Motor neuron (in vitro differentiated cells): ENCODE measurements at regions not wholly inside any gene's neighbourhood (a gene's known extent, or its start where the extent isn't known, plus 50 kb on each side); places are given as distances from the start of the nearest gene placed in this dataset.

ENCODE experiments used
- ATAC-seq, 8 experiments: fragments of 200-7000 bp; cut with Tn5 transposase; replicated peaks in 6 of 8; 2 replicates each; pipeline ENCODE4 v1.8.0; 2021; ENCODE audit warnings: mild to moderate bottlenecking in 8 of 8, moderate library complexity in 8 of 8
- H3K27ac ChIP-seq, 2 donors: fragments of 250-450 bp; sonication (Bioruptor Pico); 2 replicates each; pipeline ENCODE4 v1.9.0; 2021; ENCODE audit warnings: antibody characterized with exemption in 2 of 2, mild to moderate bottlenecking in 2 of 2, moderate library complexity in 1 of 2
- H3K4me1 ChIP-seq, 2 donors: fragments of 250-450 bp; sonication (Bioruptor Pico); replicated peaks in 1 of 2; 2 replicates each; pipeline ENCODE4 v1.6.1; 2021; ENCODE audit warnings: antibody characterized with exemption in 2 of 2, mild to moderate bottlenecking in 2 of 2, moderate library complexity in 1 of 2
- H3K4me3 ChIP-seq, 5 donors: fragments of 250-450 bp; sonication (Bioruptor Pico); 2 replicates each; pipeline ENCODE4 v1.9.0; 2021; ENCODE audit warnings: antibody characterized with exemption in 5 of 5, mild to moderate bottlenecking in 5 of 5, moderate library complexity in 4 of 5
- WGBS, 10 experiments: fragments of 450-650 bp; shearing (Covaris generic); methylation state at CpG; one replicate each; pipeline ENCODE4 v1.0.0; 2022; 5-methylcytosine and 5-hydroxymethylcytosine counted together
- in situ Hi-C, 9 experiments: fragments of 400-800 bp; cut with MboI; loops; one replicate each; pipeline ENCODE4 v1.15.0; 2021; ENCODE audit warnings: low sequenced_read_pairs in 9 of 9, low pct_unique_long_range_greater_than_20kb in 2 of 9; ENCODE audit not compliant: unreplicated experiment in 9 of 9

DNA sequence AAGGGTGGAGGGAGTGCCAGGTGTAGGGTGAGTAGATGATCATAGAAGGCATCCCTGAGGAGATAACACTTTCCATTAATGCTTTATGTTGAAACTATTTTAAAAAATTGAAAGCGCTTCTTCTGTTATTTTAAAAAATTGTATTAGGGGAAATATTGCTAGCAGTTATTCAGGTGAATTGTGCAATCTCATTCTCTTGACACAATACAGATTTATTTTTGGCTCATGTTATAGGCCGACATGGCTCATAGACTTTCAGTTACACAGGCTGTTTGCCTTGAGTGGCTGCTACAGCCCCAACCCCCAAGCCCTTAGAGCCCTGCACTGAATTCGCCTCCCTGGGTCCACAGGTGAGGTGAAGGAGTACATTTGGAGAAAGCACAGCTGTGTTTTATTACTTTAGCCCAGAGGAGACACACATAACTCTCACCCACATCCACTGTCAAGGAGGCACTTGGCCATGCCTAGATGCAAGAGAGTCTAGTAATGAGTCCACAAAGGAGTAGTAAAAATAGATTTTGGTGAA, 228.2 kb downstream of the RFPL4B start:
- no peak for ATAC-seq
- in situ Hi-C loops = no loop called here
- Histone ChIP-seq H3K4me1 (no peaks in the 10 kb centered on the region), H3K27ac (no peak overlapping the region), H3K4me3 (no peak overlapping the region)
- WGBS, 10 experiments = 67 to 100% (median 100%) methylated on average over 1 to 3 of the region's 3 CpGs

DNA sequence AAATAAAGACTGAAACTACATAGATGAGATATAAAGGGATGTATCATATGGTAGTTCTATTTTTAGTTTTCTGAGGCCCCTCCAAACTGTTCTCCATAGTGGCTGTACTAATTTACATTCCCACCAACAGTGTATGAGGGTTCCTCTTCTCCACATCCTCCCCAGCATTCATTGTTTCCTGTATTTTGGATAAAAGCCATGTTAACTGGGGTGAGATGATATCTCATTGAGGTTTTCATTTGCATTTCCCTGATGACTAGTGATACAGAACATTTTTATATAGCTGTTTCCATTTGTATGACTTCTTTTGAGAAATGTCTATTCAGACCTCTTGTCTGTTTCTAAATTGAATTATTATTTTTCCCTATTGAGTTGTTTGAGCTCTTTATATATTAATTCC, 229.3 kb downstream of the RFPL4B start:
- H3K4me1 ChIP-seq = no peaks in the 10 kb centered on the region
- in situ Hi-C loops = no loop called here
- no peak overlapping the region for H3K4me3 ChIP-seq
- H3K27ac ChIP-seq = no peak overlapping the region
- ATAC-seq = peak in 2 of 8 experiments; percentile 21 to 64

DNA sequence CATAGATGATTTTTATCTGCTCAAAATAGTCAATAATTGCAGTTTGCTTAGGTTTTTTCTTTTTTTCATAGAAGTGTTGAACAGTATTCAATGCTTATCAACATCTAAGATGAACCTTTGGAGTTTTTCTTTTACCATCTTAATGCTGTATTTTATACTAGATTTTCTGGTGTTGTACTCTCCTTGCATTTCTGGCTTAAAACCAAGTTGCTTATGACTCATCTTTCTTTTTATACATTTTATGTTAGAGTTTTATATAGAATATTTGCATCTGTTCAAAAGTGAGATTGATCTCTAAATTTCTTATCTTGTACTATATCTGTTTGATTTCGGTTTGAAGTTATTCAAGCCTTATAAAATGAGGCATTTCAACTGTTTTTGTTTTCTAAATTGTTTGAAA, 232.5 kb downstream of the RFPL4B start:
- 5 to 100% (median 92%) methylated on average over 1 of the region's 1 CpG; no CpG with 5 or more reads in 1 of the 10 experiments for WGBS, 10 experiments
- Histone ChIP-seq H3K4me1 (no peaks in the 10 kb centered on the region), H3K4me3 (no peak overlapping the region), H3K27ac (no peak overlapping the region)
- in situ Hi-C loops = no loop called here
- ATAC-seq = no peak

DNA sequence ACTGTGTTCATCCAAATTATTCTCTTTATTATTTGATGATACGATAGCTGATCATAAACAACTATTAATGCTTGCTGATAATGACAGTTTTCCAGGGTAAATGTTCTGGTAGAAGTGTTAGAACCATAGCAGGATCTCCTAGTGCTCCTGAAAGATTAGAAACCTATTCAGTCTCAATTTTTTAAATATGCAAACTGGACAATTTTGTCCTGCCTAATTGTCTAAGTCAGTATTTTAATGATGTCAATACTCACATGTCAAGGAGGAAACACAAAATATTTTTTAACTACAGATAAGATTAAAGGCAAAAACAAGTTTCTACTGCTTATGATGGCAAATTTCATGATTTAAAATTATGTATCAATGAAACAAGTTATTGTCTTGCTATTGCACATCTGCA, 233.9 kb downstream of the RFPL4B start:
- H3K4me3 ChIP-seq = no peak overlapping the region
- no peak overlapping the region for H3K27ac ChIP-seq
- ATAC-seq = no peak
- no peaks in the 10 kb centered on the region for H3K4me1 ChIP-seq
- WGBS, 10 experiments = 50 to 100% (median 86%) methylated on average over 1 of the region's 1 CpG; no CpG with 5 or more reads in 1 of the 10 experiments
- in situ Hi-C loops = no loop called here

DNA sequence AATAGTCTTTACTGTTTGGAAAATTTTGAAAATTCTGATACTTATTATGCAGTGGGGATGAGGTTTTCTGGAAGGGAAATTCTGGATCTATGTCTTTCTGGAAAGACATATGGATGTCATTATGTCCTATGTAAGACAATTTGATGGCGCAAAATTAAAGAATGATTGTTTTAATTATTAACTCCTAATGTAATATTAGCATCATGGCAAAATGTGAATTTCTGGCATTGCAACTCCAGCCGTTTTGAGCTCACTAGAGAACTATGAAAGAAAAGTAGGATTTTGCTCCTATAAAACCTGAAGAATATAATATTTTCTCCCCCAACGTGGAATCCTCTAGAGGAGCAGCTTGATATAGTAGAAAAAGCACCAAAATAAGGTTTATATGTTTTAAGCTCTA, 243.2 kb downstream of the RFPL4B start:
- no peak overlapping the region for H3K27ac ChIP-seq
- 32 to 97% (median 76%) methylated on average over 2 to 3 of the region's 3 CpGs; no CpG with 5 or more reads in 1 of the 10 experiments for whole genome bisulfite sequencing, 10 experiments
- in situ Hi-C loops = loop anchor here in 1 of 9 experiments (10.0 kb wide), 1 partner anchor 256 kb away; no protein-coding TSS in a partner anchor
- no peak for ATAC-seq
- H3K4me3 ChIP-seq = no peak overlapping the region
- H3K4me1 ChIP-seq = no peaks in the 10 kb centered on the region

DNA sequence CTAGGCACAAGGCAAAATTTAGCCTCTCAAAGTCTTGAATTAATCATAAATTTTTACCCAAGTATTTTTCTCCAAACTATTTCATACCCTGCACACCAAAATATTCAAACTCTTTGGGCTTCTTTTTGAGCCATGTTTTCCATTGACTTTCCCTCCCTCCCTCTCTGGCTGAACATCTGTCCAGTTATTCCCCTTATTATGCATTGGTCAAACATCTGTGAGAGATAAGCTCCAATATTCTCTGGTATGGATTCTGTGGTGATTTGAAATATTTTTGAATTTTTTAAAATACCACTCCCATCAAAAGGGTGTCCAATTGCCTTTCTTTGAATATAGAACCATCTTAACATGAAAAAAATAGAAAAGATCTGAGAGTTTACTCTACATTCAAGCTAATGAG, 244.2 kb downstream of the RFPL4B start:
- ATAC-seq = peak in 1 of 8 experiments; percentile 73
- Histone ChIP-seq H3K27ac (no peak overlapping the region), H3K4me1 (no peaks in the 10 kb centered on the region), H3K4me3 (no peak overlapping the region)
- in situ Hi-C loops = loop anchor here in 1 of 9 experiments (10.0 kb wide), 1 partner anchor 257 kb away; no protein-coding TSS in a partner anchor

GRCh38 chr6:112592159-112592558, 245.0 kb downstream of the RFPL4B start:
- Histone ChIP-seq H3K4me1 (no peaks in the 10 kb centered on the region), H3K27ac (no peak overlapping the region), H3K4me3 (no peak overlapping the region)
- no peak for ATAC-seq
- in situ Hi-C loops = loop anchor here in 1 of 9 experiments (10.0 kb wide), 1 partner anchor 257 kb away; no protein-coding TSS in a partner anchor

DNA sequence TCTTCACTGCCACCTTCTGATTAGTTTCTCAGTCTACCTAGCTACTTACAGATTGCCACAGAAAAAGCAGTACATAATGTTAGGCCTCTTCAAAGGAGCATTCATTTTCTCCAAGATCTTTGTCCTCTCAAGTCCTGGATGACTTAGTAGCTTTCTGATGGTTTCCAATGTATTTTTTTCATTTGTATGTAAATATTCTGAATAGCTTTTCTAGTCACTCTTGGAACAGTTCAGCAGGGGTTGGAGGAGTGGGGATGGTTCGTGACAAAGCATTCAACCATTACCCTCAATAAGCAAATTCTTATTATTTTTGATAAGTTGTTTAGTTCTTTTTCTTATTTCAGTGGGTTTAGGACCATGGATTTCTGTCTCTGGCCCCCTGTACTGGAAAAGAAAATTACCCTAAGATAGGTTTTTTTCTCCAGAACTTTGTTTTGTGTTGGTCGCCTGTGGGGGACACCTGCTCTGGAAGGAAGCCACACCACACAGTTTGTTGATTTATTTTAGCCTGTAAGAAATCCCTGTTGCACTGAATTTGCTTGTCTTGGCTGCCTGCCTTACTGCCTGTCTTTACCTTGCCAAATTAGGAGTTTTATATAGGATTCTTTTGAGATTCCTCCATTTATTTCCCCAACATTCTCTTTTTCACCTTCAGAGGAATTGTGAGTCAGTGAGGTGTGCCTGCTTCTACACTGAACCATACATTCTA, 247.9 kb downstream of the RFPL4B start:
- no peaks in the 10 kb centered on the region for H3K4me1 ChIP-seq
- no peak overlapping the region for H3K4me3 ChIP-seq
- 0 to 100% (median 83%) methylated on average over 1 to 2 of the region's 2 CpGs; no CpG with 5 or more reads in 2 of the 10 experiments for WGBS, 10 experiments
- ATAC-seq = peak in 3 of 8 experiments; percentile 27 to 68 (median 47)
- in situ Hi-C loops = loop anchor here in 1 of 9 experiments (10.0 kb wide), 1 partner anchor 260 kb away; no protein-coding TSS in a partner anchor
- no peak overlapping the region for H3K27ac ChIP-seq

GRCh38 chr6:112595841-112596240, 248.7 kb downstream of the RFPL4B start:
- Histone ChIP-seq H3K4me3 (no peak overlapping the region), H3K4me1 (no peaks in the 10 kb centered on the region), H3K27ac (no peak overlapping the region)
- WGBS, 10 experiments = 50 to 100% (median 86%) methylated on average over 1 to 2 of the region's 2 CpGs; no CpG with 5 or more reads in 3 of the 10 experiments
- no peak for ATAC-seq
- in situ Hi-C loops = loop anchor here in 1 of 9 experiments (10.0 kb wide), 1 partner anchor 261 kb away; no protein-coding TSS in a partner anchor

- Histone ChIP-seq H3K27ac (no peak overlapping the region), H3K4me1 (no peaks in the 10 kb centered on the region), H3K4me3 (no peak overlapping the region)
- no peak for ATAC-seq
- in situ Hi-C loops = loop anchor here in 1 of 9 experiments (10.0 kb wide), 1 partner anchor 262 kb away; no protein-coding TSS in a partner anchor
- WGBS, 10 experiments = 88 to 100% (median 100%) methylated on average over 1 of the region's 1 CpG; no CpG with 5 or more reads in 2 of the 10 experiments
Observed at GRCh38 chr6:112597176-112597575, 250.0 kb downstream of the RFPL4B start.

- in situ Hi-C loops = no loop called here
- H3K4me3 ChIP-seq = no peak overlapping the region
- no peaks in the 10 kb centered on the region for H3K4me1 ChIP-seq
- WGBS, 10 experiments = 29 to 94% (median 88%) methylated on average over 2 to 3 of the region's 3 CpGs
- no peak overlapping the region for H3K27ac ChIP-seq
- no peak for ATAC-seq
Observed at GRCh38 chr6:112600168-112600567, 253.0 kb downstream of the RFPL4B start.

DNA sequence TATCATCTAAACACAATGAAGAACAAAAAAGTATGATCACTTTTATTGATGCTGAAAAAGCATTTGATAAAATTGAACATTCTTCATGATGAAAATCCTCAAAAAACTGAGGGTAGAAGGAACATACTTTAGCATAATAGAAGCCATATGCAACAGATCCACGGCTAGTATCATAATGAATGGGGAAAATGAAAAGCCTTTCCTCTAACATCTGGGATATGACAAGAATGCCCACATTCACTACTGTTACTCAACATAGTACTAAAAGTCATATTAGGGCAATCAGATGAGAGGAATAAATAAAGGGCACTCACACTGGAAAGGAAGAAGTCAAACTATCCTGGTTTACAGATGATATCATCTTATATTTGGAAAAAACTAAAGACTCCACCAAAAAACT, 256.6 kb downstream of the RFPL4B start:
- Histone ChIP-seq H3K4me1 (peaks cover 0 to 5% of the 10 kb centered on the region in 2 donors), H3K4me3 (no peak overlapping the region), H3K27ac (no peak overlapping the region)
- WGBS, 10 experiments = 0 to 100% (median 79%) methylated on average over 1 of the region's 1 CpG; no CpG with 5 or more reads in 2 of the 10 experiments
- in situ Hi-C loops = no loop called here
- no peak for ATAC-seq

DNA sequence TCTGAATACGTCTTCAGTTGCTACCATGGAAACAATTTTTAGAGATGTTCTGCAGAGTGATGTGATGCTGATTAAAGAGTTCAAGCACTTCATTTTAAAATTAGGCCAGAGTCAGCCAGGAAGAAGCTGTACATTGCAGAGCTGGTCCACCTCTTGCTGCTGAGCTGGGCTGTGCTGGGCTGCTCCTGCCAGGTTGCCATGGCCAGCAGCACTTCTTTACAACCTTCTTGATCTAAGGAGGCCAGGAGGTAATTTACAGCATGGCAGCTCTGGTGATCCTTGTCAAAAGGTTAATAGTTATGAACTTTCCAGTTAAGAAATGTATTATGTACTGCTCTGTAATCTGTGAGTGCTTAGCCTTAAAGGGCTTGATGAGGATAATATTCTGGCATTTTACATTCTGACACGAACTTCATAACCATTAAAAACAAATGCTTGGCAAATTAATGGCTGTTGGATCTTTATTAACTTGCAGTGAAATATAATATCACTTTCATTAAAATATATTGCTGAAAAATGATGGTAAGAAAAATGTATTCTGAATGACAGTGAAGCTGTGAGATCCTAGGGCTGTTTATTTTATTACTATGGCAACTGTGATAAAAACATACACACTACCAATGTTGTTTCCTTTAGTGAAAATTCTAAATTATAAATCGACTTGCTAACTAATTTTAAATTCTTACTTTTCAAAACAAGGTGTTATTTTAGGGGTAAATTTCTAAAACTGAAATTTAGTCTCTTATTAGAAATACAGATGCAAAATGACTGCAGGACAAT, 259.7 kb downstream of the RFPL4B start:
- Histone ChIP-seq H3K4me1 (peaks cover 0 to 5% of the 10 kb centered on the region in 2 donors), H3K4me3 (no peak overlapping the region), H3K27ac (no peak overlapping the region)
- 11 to 90% (median 72%) methylated on average over 1 to 3 of the region's 3 CpGs for WGBS, 10 experiments
- ATAC-seq = peak in 5 of 8 experiments; percentile 39 to 76 (median 48)
- in situ Hi-C loops = no loop called here
